Pancreas (tissue), 10 donors: ENCODE measurements at regions not wholly inside any gene's neighbourhood (a gene's known extent, or its start where the extent isn't known, plus 50 kb on each side); places are given as distances from the start of the nearest gene placed in this dataset.

ENCODE experiments used
- ATAC-seq, 4 donors: fragments of 200-7000 bp; cut with Tn5 transposase; one replicate each; pipeline versions ENCODE4 v1.8.0 to v1.9.1; 2020; ENCODE audit warnings: mild to moderate bottlenecking in 4 of 4, moderate library complexity in 4 of 4
- DNase-seq, 6 donors: peaks; one replicate each; pipeline ENCODE4 v3.0.0-alpha.2; 2020
- FAIRE-seq: peaks from 2 replicates; lab custom pipeline; 2012; peaks lifted over from hg19 to GRCh38; lab: Jason Lieb, UNC
- H3K27ac ChIP-seq, 4 donors: fragments of 200-600 bp; sonication (generic); 1 replicate in 3 of 4; 2 replicates in 1 of 4; pipeline versions ENCODE4 v1.5.0 to v1.8.0; 2020
- H3K27me3 ChIP-seq, 4 donors: fragments of 200-600 bp; one replicate each; pipeline ENCODE4 v1.8.0; 2021
- H3K36me3 ChIP-seq, 3 donors: fragments of 200-600 bp; sonication (generic) in 1 of 3; one replicate each; pipeline versions ENCODE4 v1.5.0 to v1.8.0; 2020 to 2021
- H3K4me1 ChIP-seq, 3 donors: fragments of 200-600 bp; one replicate each; pipeline ENCODE4 v1.8.0; 2021
- H3K4me3 ChIP-seq, 4 donors: fragments of 200-600 bp; sonication (generic) in 2 of 4; one replicate each; pipeline versions ENCODE4 v1.5.0 to v1.8.0; 2020 to 2021
- H3K9me3 ChIP-seq, 4 donors: fragments of 200-600 bp; one replicate each; pipeline ENCODE4 v1.8.0; 2021
- CTCF ChIP-seq, 4 donors: fragments of 200-600 bp; sonication (generic) in 3 of 4; IDR thresholded peaks; one replicate each; pipeline versions ENCODE4 v1.5.0 to v1.8.0; 2021; ENCODE audit warnings: antibody characterized with exemption in 4 of 4
- WGBS, 2 donors: extraction: QIAGEN DNeasy Blood & Tissue Kit; methylation state at CpG; one replicate each; pipeline ENCODE4 v1.1.7; 2013; 5-methylcytosine and 5-hydroxymethylcytosine counted together
- intact Hi-C, 3 donors: fragments of 100-400 bp; cut with DNase I; formaldehyde crosslinking; loops; one replicate each; pipeline versions ENCODE4 v1.11.1 to v1.14.2; 2022
- donor health status: healthy with polysubstance abuse.
- donor health status: DM: no; HTN: no; CAD: no; lungs with moderate emphysema.
- donor health status: DM: no; HTN: no; CAD: no.
- donor health status: control.
- donor health status: control.
- donor health status: Bipolar disorder and iron deficiency.
- donor health status: DM: yes; HTN: yes; CAD: no.
- donor health status: DM: no; HTN: no; CAD: no.
- donor health status: DM: no; HTN: no; CAD: no.
- donor health status: DM: yes; HTN: yes; CAD: no.

GRCh38 chr6:40320441-40320840 is 266.7 kb downstream of the LRFN2 start:
- intact Hi-C loops, result loop anchor here in 1 of 3 donors (10.0 kb wide), 2 partner anchors 264 to 514 kb away; partner anchors contain the start of gene LRFN2
- 80 to 87% methylated on average over 3 of the region's 3 CpGs for WGBS, 2 donors
- no peak for ATAC-seq
- FAIRE-seq, result no peak
- Histone ChIP-seq H3K27me3 (no peaks in the 10 kb centered on the region), H3K27ac (no peak overlapping the region), H3K4me1 (no peaks in the 10 kb centered on the region), H3K36me3 (no peaks in the 10 kb centered on the region), H3K4me3 (no peak overlapping the region), H3K9me3 (no peaks in the 10 kb centered on the region)
- TF ChIP-seq CTCF (IDR thresholded peaks at IDR 0.05), result no peak
- no peak for DNase-seq

GRCh38 chr6:40319124-40319523 is 268.0 kb downstream of the LRFN2 start:
- Histone ChIP-seq H3K4me1 (no peaks in the 10 kb centered on the region), H3K36me3 (no peaks in the 10 kb centered on the region), H3K27me3 (no peaks in the 10 kb centered on the region), H3K27ac (no peak overlapping the region), H3K9me3 (no peaks in the 10 kb centered on the region), H3K4me3 (no peak overlapping the region)
- FAIRE-seq (no peak), DNase-seq (no peak), ATAC-seq (no peak)
- intact Hi-C loops, result no loop called here
- no peak for TF ChIP-seq CTCF (IDR thresholded peaks at IDR 0.05)

- DNase-seq, result no peak
- Histone ChIP-seq H3K4me1 (no peaks in the 10 kb centered on the region), H3K27ac (no peak overlapping the region), H3K36me3 (no peaks in the 10 kb centered on the region), H3K4me3 (no peak overlapping the region), H3K9me3 (no peaks in the 10 kb centered on the region), H3K27me3 (no peaks in the 10 kb centered on the region)
- FAIRE-seq, result no peak
- no peak for ATAC-seq
- 81 to 85% methylated on average over 5 of the region's 5 CpGs for WGBS, 2 donors
- no peak for TF ChIP-seq CTCF (IDR thresholded peaks at IDR 0.05)
- intact Hi-C loops, result no loop called here
Observed at GRCh38 chr6:40315060-40315459, 272.1 kb downstream of the LRFN2 start.

GRCh38 chr6:40313582-40313981 is 273.6 kb downstream of the LRFN2 start:
- FAIRE-seq, result no peak
- Histone ChIP-seq H3K27ac (no peak overlapping the region), H3K9me3 (no peaks in the 10 kb centered on the region), H3K4me1 (no peaks in the 10 kb centered on the region), H3K27me3 (no peaks in the 10 kb centered on the region), H3K4me3 (no peak overlapping the region), H3K36me3 (no peaks in the 10 kb centered on the region)
- intact Hi-C loops, result loop anchor here in 1 of 3 donors (5.0 kb wide), 1 partner anchor 336 kb away; no protein-coding TSS in a partner anchor
- no peak for TF ChIP-seq CTCF (IDR thresholded peaks at IDR 0.05)
- ATAC-seq, result no peak
- no peak for DNase-seq

GRCh38 chr6:40312213-40313015 is 274.8 kb downstream of the LRFN2 start:
- Histone ChIP-seq H3K36me3 (no peaks in the 10 kb centered on the region), H3K4me1 (no peaks in the 10 kb centered on the region), H3K4me3 (no peak overlapping the region), H3K27me3 (no peaks in the 10 kb centered on the region), H3K27ac (no peak overlapping the region), H3K9me3 (no peaks in the 10 kb centered on the region)
- TF ChIP-seq CTCF (IDR thresholded peaks at IDR 0.05), result no peak
- FAIRE-seq, result no peak
- WGBS, 2 donors, result 81 to 88% methylated on average over 5 of the region's 5 CpGs
- ATAC-seq, result no peak
- intact Hi-C loops, result loop anchor here in 1 of 3 donors (5.0 kb wide), 1 partner anchor 335 kb away; no protein-coding TSS in a partner anchor
- DNase-seq, result no peak
